ENCODE measurements at regions not wholly inside any gene's neighbourhood (a gene's known extent, or its start where the extent isn't known, plus 50 kb on each side); places are given as distances from the start of the nearest gene placed in this dataset.
A peak's percentile ranks its signal among the peaks of the same experiment; 100 is the strongest.
"Not testable (repeated sequence)": the region's sequence is repeated elsewhere in the genome, so short reads cannot be mapped to it uniquely, and the experiment has no call there.

DNA sequence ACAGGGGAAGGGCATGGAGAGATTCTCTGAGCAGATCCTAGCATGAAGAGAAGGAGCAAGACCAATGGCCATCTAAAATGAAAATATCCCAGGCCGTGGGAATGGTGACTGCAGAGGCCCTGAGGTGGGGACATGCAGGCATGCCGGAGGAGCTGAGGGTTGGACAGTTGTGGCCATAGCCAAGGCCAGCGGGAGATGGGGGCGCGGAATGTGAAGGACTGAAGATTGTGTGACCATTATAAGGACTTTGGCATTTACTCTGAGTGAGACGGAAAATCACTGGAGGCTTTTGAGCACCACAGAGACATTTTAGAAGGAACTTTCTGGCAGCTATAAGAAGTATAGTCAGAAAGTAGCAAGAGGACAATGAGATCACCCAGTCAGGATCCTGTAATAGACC, 341.1 kb downstream of the SFMBT2 start:
- DNase-seq (ENCODE audit: low read depth): no peak

DNA sequence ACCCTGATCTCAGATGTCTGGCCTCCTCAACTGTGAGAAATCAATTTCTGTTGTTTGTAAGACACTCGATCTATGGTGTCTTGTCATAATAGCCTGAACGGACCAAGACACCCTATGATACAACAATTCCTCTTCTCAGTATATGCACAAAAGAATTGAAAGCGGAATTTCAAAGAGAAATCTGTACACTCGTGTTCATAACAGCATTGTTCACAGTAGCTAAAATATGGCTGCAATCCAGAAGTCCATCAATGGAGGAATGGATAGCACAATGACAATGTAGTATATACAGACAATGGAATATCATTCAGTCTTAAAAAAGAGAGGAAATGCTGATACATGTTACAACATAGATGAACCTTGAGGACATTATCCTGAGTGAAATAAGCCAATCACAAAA, 354.6 kb downstream of the SFMBT2 start:
- no peak for DNase-seq (ENCODE audit: low read depth)

DNA sequence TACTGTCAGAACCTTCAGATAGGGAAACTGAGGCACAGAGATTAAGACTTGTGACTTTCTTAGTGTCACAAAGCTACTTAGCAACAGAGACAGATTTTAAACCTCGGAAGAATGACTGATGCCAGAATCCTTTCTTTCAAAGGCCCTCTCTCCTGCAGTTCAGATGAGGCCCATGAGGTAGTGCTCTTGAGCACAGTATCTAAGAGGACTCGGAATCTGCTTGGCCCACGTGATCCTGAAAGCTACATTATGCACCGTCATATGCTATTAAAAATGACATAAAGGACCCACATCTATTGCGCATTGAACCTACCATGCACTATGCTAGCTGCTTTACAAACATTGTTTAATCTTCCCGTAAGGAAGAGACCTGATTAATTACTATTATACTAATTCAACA, 355.9 kb downstream of the SFMBT2 start:
- peak; percentile 3 for DNase-seq (ENCODE audit: low read depth)

DNA sequence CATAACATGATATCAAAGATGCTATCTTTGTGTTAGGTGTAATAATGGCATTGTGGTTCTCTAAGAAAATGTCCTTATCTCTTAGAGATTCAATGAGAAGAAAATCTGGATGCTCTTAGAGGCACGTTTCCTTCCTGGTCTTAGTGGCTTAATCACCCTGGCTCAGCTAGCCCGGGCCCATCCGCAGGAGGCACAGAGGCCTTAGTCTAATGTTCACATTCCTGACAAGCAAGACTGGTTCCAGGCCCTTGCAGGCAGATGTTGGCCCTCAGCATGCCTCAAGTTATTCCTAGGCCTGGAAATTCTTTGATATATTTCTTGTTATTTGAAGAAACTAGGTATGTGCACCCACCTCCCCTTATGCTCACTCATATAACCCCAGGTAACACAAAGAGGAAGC, 357.6 kb downstream of the SFMBT2 start:
- no peak for DNase-seq (ENCODE audit: low read depth)

DNA sequence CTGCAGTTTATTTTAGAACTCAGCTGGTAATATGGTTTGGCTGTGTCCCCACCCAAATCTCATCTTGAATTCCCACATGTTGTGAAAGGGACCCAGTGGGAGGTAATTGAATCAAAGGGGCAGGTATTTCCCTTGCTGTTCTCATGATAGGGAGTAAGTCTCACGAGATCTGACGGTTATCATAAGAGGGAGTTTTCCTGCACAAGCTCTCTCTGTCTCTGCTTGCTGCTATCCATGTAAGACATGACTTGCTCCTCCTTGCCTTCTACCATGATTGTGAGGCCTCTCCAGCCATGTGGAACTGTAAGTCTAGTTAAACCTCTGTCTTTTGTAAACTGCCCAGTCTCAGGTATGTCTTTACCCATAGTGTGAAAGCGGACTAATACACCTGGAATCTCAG, 360.8 kb downstream of the SFMBT2 start:
- not testable (repeated sequence) for DNase-seq (ENCODE audit: low read depth)

DNA sequence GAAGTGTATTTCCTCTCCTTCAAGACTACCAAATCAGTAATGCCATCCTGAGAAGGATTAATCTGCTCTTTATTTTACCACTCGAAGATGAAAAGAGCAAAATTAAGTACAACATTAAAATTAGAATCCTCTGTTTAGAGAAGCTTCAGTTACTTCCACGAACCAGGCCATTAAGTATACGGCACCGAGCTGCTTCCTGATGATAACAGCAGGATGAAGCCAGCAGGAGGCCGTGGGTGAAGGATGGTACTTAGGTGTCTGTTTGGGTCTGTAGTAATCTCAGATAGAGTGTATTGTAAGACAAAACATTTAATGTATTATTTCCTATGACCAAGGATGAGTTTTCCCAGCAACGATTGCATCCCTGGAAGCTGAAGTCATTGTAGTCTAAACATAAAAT, 362.8 kb downstream of the SFMBT2 start:
- DNase-seq (ENCODE audit: low read depth): no peak

DNA sequence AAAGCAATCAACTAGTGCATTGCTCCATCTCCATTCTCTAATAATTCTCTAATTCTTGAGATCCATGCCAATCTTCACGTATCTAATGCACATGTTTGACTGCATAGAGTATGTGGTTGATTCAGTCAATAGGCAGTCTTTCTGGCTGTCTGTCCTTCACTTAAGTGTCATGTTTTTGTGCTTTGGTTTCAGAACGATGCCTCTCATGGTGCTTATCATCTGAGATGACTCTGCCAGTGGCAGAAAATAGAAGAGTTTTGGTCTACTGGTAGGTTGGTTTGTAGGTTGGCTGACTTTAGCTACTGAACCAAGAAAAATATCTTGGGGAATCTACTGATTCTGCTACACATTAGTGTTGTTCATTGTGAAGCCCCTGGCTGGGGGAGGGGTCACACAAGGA, 364.2 kb downstream of the SFMBT2 start:
- DNase-seq (ENCODE audit: low read depth): no peak

DNA sequence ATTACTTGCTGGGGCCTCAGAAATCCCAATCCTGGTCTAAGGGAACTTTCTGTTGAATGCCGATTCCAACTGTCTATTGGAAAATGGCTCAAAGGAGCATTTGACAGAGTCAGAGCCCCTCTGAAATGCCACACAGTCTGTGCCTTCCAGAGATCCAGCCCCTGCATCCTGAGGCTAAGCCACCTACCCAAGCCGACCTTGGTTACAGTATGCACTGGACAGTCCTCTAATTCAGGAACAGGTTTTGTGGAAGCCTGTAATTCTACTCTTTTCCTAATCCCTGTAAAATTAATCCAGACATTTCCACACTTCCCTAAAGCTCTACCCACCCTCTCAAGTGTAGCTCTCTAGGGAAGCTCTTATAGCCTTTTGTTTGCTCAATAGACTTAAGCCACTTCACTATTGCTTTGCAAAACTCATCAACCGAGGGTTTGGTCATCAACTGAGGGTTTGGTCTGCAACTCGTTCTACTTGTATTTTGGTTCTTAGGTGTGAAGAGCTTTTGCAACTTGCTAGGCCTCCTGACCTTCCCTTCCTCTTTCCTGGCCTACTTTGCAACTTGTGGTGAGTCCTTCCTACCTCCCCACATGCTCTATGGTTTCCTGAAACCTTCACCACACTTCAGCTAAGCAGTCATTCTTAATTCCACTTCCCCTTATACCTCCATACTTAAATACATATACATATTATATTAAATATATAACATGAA, 364.8 kb downstream of the SFMBT2 start:
- no peak for DNase-seq (ENCODE audit: low read depth)

DNA sequence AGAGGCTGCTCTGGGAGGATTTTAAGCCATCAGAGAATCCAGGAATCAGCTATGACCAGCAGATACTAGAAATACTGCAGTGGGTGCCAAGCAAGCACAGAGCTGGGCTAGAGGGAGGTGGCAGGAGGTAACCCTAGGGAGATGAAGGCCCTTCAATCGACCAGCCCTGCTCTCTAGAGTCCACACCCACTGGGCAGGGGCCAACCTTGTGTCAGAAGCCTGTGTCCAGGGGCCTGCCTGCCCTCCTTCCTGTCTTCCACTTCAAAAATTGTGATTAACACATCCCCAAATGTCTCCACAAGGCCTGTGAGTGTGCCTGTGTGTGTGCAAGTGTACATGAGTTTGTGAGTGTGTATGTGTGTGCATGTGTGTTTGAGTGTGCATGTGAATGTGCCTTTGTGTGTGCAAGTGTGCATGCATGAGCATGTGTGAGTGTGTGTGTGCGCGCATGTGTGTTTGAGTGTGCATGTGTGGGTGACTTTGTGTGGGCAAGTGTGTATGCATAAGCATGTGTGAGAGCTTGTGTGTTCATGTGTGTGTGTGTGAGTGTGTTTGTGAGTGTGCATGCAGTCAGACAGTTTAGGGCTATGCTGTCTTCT, 367.7 kb downstream of the SFMBT2 start:
- DNase-seq (ENCODE audit: low read depth): no peak

DNA sequence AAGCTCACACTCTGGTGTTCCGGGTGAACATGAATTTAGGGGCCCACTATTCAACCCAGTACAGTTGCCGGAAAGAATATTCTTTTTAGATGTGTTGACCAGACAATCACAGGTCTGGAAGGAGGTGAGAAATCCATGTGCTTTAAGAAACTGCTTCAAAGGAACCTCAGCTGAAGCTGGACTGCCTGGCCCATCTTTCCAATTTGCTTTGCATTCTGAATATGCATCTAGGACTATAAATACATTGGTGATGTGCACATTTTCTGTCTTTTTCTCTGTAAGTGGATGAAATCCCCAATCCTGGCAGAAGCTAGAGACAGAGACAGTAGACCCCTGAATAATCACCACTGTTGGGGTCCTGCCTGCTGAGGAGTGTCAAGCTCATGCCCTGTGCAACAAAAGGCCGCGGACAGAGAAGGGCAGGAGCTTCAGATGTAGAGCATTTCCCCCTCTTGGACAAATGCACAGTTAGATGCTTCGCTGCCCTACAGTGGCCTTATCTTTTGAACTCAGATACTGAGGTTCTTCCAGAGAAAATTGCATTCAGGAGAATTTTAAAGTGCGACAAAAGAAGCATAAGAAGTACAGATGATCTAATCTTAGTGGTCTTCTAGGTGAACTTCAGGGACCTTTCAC, 368.3 kb downstream of the SFMBT2 start:
- DNase-seq (ENCODE audit: low read depth): no peak

DNA sequence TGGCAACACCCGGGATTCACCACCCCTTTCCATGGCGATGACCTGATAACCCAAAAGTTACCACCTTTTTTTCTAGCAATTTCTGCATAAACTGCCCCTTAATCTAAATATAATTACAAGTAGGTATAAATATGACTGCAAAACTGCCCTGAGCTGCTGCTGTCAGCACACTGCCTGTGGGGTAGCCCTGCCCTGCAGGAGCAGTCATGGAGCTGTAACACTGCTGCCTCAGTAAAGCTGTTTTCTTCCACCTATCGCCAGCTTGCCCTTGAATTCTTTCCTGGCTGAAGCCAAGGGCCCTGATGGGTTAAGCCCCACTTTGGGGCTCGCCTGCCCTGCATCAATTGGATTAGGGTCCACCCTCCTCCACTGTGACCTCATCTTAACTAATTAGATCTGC, 368.8 kb downstream of the SFMBT2 start:
- no peak for DNase-seq (ENCODE audit: low read depth)

DNA sequence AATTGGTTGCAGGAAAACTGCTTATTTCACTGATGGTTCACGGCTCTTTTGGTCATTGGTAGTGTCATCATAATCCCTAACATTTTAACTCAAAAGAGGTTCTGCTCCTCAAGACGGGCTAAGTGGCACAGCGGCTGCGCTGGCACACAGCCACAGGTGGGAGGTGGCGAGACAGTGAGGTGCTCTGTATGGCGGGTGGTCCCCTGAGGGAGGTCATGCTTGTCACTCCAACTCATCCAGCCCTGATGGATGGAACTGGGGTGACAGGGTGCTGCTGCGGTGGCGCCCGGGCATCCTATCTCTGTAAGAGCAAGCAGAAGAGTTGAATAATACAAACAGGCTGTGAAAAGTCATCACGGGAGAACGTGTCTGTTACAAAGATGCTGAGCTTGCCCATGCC, 370.2 kb downstream of the SFMBT2 start:
- no peak for DNase-seq (ENCODE audit: low read depth)

DNA sequence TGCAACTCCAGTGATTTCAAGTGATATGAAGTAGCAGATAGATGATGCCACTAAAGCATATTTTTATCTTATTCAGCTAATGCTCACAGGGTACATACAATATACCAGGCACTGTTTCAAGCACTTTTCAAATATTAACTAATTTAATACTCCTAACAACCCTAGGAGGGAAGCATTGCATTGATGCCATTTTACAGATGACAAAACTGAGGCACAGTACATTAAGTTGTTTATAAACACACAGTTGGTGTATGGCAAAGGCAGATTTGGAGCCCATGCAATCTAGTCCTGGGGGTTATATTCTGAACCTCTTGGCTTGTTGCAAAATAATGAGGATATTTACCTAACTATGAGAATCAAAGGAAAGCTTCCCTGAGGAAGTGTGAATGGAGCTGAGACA, 371.0 kb downstream of the SFMBT2 start:
- DNase-seq (ENCODE audit: low read depth): no peak

DNA sequence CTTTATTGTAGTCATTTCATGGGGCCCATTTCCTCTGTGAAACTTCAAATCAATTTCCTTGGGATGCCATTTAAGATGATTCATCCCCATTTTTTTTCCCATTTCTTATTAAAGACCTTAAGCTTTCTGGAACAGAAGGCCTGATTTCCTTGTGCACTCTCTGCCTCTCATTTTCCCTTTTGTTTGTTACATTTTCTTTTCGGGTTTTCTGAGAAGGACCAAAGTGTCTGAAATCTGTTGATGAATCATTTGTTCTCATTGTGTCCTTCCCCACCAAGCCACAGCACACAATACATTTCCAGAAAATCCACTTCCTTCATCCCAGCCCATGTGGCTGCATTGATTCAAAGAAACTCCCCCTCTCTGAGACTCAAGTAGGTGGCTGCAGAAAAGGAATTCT, 372.4 kb downstream of the SFMBT2 start:
- no peak for DNase-seq (ENCODE audit: low read depth)

DNA sequence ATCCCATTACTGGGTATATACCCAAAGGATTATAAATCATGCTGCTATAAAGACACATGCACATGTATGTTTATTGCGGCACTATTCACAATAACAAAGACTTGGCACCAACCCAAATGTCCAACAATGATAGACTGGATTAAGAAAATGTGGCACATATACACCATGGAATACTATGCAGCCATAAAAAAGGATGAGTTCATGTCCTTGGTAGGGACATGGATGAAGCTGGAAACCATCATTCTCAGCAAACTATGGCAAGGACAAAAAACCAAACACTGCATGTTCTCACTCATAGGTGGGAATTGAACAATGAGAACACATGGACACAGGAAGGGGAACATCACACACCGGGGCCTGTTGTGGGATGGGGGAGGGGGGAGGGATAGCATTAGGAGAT, 373.4 kb downstream of the SFMBT2 start:
- DNase-seq (ENCODE audit: low read depth): not testable (repeated sequence)

DNA sequence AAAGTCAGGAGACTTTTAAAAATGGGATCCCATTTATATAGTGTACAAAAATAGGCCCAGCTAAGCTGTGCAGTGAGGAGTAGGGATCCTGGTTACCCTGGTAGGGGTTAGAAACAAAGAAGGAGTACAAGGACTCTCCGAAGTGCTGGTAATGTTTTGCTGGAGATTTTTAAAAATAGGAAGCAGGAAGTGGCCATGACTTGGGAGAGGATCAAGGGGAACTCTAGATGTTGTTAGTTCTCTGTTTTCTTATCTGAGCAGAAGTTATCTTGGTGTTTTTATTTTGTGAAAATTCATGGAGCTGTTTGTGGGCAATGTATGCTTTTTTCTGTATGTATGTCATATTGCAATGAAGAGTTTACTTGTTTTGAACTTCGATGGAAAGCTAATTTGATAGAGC, 373.9 kb downstream of the SFMBT2 start:
- DNase-seq (ENCODE audit: low read depth): no peak

DNA sequence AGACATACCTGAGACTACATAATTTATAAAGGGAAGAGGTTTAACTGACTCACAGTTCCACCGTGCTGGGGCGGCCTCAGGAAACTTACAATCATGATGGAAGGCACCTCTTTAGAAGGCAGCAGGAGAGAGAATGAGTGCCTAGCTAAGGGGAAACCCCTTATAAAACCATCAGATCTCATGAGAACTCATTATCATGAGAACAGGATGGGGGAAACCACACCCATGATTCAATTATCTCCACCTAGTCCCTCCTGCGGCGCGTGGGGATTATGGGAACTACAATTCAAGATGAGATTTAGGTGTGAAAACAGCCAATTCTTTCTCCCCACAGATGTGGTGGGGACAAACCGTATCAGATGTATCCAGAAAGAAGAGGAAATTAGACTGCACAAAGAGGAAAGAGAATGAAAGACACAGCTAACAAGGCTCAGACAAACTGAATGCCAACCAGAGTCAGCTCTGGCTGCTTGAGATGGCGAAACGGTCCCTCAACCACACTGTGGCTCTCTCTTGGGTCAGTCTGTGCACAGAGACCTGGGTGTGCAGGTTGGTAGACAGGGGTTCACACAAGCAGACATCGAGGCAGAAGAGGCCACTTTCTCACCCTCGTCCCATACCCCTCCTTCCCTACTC, 375.6 kb downstream of the SFMBT2 start:
- no peak for DNase-seq (ENCODE audit: low read depth)

DNA sequence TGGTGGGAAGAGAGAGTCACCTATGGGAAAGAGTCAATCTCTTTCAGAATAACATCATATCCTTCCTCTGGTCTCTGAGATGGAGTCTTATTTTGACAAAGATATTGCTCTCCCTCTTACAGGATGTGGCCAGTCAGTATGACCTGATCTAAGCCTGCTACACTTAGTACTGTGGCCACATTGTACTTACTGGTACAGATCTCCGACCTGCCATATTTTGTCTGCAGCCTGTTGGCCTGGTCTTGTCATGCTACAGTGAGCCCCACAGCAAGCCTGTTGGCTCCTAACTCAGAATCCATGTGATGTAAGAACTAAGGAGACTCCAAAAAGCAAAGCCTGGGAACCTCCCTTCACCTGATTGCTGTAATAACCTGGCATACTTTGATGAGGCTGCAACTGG, 377.8 kb downstream of the SFMBT2 start:
- DNase-seq (ENCODE audit: low read depth): no peak

DNA sequence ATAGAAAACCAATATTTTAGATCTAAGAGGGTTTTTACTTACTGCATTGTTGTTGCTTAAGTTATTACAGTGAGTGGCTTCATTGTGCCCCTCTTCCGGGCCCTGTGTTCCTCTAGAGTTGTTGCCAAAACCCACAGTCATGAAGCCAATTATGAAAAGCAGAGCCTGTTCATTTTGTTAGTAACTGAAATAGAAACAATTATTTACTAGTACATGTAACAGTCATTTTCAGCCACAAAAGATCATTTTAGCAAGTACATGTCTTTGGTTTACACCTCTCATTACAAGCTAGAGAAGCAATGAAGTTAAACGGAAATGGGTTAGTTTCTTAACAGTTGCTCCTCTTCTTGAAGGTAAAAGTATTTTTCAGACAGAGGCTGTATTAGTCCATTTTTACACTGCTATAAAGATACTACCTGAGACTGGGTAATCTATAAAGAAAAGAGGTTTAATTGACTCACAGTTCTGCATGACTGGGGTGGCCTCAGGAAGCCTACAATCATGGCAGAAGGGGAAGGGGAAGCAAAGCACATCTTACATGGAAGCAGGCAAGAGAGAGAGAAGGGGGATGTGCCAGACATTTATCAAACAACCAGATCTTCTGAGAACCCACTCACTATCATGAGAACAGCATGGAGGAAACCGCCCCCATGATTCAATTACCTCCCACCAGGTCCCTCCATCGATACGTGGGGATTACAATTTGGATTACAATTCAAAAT, 380.5 kb downstream of the SFMBT2 start:
- no peak for DNase-seq (ENCODE audit: low read depth)

DNA sequence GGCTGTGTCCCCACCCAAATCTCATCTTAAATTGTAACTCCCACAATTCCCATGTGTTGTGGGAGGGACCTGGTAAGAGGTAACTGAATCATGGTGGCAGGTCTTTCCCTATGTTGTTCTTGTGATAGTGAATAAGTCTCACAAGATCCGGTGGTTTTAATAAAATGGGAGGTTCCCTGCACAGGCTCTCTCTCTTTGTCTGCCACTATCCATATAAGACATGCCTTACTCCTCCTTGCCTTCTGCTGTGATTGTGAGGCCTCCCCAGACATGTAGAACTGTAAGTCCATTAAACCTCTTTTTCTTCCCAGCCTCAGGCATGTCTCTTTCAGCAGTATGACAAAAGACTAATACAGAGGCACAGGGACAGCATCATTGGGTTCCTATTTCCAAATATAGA, 381.2 kb downstream of the SFMBT2 start:
- no peak for DNase-seq (ENCODE audit: low read depth)

DNA sequence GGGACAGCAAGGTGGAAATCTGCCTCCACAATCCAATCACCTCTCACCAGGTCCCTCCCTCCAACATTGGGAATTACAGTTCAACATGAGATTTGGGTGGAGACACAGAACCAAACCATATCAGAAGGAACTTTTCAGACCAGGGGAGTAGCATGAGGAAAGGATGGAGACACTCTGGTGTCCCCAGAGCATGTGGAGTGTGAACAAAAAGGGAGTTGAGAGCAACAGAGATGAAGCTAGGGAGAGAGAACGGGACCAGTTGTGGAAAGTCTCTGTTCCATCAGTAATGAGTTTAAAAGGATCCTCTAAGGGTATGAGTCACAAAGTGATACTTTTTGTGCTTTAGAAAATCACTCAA, 382.0 kb downstream of the SFMBT2 start:
- no peak for DNase-seq (ENCODE audit: low read depth)

DNA sequence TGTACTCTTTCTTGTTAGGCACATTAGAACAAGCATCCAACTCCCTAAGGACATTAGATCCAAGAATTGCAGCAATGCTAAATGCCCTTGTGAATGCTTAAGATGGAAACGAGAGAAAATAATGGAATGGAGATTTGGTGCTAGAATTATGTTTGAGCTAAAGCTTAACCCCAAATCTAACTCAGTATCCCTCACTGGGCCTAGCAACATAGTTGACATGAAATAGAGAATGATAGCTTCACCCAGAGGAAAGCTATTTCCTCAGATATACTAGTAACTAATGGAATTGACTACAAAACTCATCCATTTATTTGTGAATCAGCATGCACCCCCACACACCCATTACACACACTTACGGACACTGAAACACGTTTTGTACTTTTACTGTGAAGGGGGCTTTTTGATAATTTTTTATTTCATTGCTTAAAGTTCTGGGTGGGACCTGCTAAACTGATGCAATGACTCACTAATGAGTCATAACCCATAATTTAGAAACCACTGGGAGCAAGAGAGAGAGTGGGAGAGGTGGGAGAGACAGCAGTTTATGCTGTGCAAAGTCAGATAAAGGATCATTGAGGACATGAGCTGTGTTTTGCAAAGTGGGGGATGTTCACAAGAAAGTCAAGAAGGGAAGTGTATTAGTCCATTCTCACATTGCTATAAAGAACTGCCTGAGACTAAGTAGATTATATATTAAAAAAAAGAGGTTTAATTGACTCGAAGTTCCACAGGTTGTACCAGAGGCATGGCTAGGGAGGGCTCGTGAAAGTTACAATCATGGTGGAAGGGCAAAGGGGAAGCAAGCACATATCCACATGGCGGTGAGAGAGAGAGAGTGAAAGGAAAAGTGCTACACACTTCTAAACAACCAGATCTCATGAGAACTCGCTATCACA, 382.7 kb downstream of the SFMBT2 start:
- peak; percentile 28 for DNase-seq (ENCODE audit: low read depth)
